ENCODE measurements at regions not wholly inside any gene's neighbourhood (a gene's known extent, or its start where the extent isn't known, plus 50 kb on each side); places are given as distances from the start of the nearest gene placed in this dataset.
"Not testable (repeated sequence)": the region's sequence is repeated elsewhere in the genome, so short reads cannot be mapped to it uniquely, and the experiment has no call there.

DNA sequence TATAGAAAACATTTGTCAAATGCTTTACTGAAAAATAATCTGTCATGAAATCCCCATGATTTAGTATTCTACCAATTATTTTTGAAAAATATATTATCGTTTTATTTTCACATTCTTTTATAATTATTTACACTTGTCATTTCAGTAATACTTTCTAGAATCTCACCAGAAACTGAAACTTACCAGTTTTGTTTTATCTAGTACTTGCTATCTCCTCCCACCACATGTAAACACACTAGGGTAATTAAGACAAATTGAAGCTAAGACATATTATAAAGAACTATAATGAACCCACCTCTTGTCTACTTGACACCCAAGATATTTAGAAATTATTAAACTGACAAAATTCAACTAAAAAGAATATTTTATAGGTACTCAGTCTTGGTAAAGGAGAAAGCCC is 51.5 kb upstream of the GRM3 start:
- DNase-seq (ENCODE audit: low spot score), result no peak

- no peak for DNase-seq (ENCODE audit: low spot score)
Measured at GRCh38 chr7:86574006-86574405, 69.7 kb upstream of the GRM3 start.

DNA sequence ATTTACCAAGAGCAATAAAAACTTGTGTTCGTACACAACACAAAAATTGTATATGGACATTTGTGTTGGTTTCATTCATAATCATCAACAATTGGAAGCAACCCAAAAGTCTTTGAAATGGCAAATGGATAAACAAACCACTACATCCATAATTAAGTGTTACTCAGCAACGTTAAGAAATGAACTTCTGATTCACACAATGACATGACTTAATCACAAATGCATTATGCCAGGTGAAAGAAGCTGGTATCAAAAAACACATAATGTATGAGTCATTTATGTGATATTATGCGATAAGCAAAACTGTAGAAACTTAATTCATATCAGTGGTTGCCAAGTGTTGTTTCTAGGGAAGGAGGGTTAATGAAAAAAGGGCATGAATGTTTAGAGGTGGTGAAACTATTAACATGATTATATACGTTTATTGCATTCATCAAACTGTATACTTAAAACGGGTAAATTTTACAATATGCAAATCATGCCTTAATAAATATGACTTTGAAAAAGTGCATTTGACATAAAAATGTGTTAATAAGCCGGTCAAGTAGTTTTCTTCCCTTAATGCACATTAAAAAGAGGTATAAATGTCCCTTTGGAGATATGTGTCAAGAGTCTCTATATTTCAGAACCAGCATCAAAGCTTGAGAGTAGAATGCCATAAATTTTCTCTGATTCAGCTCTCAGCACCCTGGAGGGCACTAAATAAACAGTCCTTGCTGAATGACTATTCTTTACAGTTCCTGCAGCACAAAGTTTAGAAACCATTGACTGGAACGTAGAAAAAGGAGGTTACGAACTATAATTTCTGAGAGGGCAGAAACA is 84.8 kb upstream of the GRM3 start:
- no peak for DNase-seq (ENCODE audit: low spot score)

DNA sequence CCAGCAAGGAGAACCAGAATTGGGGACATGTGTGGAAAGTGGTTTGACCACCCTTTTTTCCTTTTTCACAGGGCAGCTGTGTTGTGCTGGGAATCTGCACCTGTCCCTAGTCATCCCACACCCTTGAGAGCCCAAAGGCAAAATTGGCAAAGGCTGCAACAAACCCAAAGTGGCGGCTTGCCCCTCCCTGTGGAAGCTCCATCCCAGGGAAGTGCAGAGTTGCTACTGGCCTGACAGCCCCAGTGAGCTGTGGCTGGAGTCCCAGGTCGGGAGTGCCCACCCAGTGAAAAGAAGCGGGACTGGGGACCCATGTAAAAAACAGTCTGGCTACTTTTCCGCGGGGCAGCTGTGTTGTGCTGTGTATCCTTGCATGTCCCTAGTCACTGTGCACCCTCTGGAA is 109.1 kb upstream of the GRM3 start:
- DNase-seq (ENCODE audit: low spot score), result no peak

- DNase-seq (ENCODE audit: low spot score), result no peak
Measured at GRCh38 chr7:86504229-86504628, 139.5 kb upstream of the GRM3 start.

DNA sequence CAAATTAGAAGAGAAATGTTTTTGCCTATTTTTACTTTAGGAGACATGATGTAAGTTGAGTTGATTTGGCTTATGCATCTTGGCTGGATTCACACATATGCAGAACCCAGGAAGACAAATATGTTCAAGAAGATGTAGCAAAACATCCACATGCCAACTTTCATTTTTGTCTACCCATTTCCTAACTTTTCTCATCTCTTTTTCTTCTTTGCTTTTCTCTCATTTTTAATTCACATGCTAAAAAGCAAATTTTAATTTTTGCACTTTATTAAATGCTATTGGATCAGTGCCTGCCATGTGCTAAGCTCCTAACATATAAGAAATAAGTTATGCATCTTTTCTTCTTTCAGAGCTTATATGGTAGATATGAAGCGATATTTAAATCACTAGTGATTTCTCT is 143.7 kb upstream of the GRM3 start:
- DNase-seq (ENCODE audit: low spot score), result no peak

DNA sequence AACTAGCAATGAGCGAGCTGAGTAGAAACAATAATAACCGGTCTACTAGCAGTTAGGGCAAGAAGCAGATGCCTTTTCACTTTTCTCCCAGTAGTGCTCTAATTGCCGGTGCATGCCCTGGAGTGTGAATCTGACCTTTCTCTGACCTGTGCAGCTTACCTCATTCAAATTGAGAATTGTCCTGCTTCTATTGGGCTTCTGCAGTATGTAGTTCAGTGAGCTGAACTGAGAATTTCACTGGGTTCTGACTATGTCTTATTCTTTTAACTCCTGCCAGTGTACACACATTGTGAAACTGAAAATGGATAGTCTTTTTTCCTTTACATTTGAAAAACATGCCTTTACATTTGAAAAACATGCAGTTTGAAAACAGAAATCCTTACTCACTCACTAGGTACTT is 157.9 kb upstream of the GRM3 start:
- no peak for DNase-seq (ENCODE audit: low spot score)

DNA sequence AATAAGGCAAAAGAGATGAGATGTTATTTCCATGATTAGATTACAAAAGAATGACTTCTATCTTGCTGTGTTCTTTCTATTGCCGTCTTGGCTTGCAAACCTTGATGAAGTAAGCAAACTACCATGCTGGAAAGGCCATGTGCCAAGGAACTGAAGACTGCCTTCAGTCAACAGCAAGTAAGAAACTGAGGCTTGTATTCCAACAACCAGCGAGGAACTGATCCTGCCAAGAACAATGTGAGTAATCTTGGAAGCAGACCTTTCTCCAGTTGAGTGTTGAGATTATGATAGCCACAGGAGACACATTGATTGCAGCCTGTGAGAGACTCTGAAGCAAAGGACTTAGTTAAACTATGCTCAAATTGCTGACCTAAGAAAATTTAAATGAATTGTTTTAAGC is 164.6 kb upstream of the GRM3 start:
- DNase-seq (ENCODE audit: low spot score), result no peak

DNA sequence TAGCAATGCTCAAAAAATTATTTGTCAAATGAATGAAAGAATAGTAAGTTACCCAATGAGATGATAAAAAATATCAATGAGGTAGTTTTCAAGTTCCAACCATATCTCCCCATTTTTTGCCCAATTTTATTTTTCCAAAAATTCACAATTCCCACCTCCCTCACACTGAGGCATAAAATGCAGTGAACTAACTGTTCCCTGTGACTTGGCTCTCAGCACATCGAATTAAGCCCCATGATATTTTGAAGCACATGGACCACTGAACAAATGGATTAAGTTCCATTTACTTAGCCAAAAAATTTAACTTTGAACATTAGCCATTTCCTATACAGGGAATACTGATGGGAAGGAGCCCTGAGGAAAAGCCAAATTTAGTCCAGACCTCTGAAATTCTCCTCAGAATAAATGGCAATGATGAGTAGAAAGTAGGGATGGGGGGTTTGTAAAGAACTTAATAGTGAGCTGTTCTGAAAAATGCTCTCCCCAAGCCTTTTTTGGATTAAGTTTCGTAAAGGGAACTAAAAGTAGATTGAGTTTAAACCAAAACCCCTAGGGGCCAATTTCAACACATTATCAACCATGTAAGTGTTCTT is 166.3 kb upstream of the GRM3 start:
- DNase-seq (ENCODE audit: low spot score), result no peak

DNA sequence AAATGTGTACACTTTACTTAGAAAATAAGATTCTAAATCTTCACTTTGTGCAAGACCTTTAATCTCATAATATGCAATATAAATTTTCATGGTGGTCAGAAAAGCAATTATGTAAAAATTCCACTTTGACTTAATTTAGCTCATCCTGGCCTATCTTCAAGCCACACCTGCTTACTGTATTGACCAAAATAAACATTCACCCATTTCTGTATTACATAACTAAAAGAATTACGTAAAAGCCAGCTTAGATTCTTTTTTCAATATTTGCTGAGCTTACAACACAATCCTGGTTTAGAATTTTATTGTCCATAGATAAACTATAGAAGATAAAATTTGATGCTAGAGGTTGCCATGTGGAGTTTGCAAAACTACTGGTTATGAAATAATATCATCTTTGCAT is 172.9 kb upstream of the GRM3 start:
- no peak for DNase-seq (ENCODE audit: low spot score)

DNA sequence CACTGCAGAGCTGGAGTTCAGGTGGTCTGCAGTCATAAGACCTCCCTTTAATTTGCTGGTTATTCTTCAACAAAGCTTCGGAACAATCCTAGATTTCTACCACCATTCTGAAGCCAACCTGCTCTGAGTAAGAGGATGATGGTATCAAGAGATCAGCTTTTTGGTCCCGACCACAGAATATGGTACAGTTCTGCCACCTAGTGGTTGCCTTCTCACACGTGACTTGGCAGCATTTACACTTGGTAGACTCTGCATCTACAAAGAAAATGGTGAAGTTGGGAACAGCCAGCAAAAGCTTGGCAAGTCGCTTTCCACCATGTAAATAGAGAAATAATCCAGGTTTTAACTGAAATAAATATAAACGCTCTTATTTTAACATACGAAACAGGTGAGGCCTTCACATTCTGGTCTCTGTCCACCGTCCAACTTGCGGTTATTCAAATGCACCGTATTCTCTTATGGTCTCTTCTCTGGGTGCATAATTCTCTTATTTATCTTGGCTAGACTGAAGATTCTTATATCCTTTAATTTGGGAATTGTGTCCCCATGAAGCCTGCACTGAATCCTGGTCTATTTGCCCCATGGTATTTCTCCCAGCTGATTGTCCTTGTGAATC is 173.9 kb upstream of the GRM3 start:
- DNase-seq (ENCODE audit: low spot score), result peak; percentile 40

- DNase-seq (ENCODE audit: low spot score), result no peak
Measured at GRCh38 chr7:86454753-86455152, 189.0 kb upstream of the GRM3 start.

DNA sequence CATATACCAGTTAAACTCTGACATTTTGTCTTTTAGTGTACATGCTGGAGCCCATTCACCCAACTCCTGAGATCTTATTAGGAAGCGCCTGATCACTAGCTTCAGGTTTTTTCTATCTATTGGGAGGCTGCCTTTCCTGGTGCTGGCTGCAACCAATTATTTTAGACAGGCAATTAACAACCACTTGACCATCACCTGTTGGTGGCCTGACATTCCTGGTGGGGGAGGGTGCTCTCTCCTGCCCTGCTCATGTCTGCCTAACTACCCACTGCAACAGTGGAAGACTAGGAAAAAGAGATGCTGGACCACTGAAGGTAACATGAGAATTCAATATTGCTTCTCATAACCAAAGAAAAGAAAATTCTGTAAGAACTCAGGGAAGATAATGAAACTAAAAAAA is 190.3 kb upstream of the GRM3 start:
- no peak for DNase-seq (ENCODE audit: low spot score)

- no peak for DNase-seq (ENCODE audit: low spot score)
Measured at GRCh38 chr7:86448856-86449255, 194.9 kb upstream of the GRM3 start.

GRCh38 chr7:86445285-86445684 is 198.4 kb upstream of the GRM3 start:
- no peak for DNase-seq (ENCODE audit: low spot score)

GRCh38 chr7:86444245-86444644 is 199.5 kb upstream of the GRM3 start:
- no peak for DNase-seq (ENCODE audit: low spot score)

DNA sequence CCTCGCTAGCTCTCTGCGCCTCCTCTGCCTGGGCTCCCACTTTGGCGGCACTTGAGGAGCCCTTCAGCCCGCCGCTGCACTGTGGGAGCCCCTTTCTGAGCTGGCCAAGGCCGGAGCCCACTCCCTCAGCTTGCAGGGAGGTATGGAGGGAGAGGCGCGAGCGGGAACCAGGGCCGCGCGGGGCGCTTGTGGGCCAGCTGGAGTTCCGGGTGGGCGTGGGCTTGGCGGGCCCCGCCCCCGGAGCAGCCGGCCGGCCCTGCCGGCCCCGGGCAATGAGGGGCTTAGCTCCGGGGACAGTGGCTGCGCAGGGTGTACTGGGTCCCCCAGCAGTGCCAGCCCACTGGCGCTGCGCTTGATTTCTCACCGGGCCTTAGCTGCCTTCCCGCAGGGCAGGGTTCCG is 203.3 kb upstream of the GRM3 start:
- not testable (repeated sequence) for DNase-seq (ENCODE audit: low spot score)

DNA sequence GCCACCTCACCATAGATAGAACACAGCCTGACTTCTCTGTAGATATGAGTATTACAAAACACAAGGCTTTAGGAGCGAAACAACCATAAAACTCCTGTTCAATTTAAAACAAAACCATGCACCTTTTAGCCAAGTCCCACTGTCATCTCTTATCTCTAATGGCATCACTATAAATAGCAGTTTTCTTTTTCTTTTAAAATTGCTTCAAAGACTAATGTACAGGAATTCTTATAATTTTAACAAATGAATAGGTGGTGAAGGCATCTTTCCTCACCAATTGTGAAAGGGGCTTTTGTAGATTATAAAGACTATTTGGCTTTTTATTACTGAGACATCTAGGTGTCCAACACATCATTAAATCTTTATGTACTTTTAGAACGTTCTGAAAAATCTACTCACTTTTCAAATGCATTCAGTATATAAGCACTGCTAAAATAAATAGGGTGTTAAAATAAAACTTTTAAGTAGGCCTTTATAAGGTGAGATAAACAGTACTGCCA is 205.7 kb upstream of the GRM3 start:
- no peak for DNase-seq (ENCODE audit: low spot score)

GRCh38 chr7:86431761-86432160 is 211.9 kb upstream of the GRM3 start:
- no peak for DNase-seq (ENCODE audit: low spot score)

- no peak for DNase-seq (ENCODE audit: low spot score)
Measured at GRCh38 chr7:86411814-86412213, 231.9 kb upstream of the GRM3 start.

GRCh38 chr7:86407291-86407690 is 236.4 kb upstream of the GRM3 start:
- DNase-seq (ENCODE audit: low spot score), result no peak

DNA sequence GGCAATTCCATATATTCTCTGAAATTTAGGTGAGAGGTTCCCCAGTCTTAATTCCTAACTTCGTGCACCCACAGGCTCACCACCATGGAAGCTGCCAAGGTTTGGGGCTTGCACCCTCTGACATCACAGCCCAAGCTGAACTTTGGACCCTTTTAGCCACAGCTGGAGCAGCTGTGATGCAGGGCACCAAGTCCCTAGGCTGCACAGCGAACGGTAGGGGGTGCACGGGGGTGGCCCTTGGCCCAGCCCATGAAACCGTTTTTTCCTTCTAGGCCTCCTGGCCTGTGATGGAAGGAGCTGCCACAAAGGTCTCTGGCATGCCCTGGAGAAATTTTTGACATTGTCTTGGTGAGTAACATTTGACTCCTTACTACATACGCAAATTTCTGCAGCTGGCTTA is 251.9 kb upstream of the GRM3 start:
- no peak for DNase-seq (ENCODE audit: low spot score)

GRCh38 chr7:86375602-86376001 is 268.1 kb upstream of the GRM3 start:
- not testable (repeated sequence) for DNase-seq (ENCODE audit: low spot score)

Measured in hematopoietic multipotent progenitor cell treated with erythropoietin and hydrocortisone succinate and interleukin-3 and kit ligand, for 15 days (in vitro differentiated cells).